RWPE1 (cell line): ENCODE measurements at regions not wholly inside any gene's neighbourhood (a gene's known extent, or its start where the extent isn't known, plus 50 kb on each side); places are given as distances from the start of the nearest gene placed in this dataset.

Source experiments
- CTCF ChIA-PET: fragments of 350-600 bp; sonication (Branson Sonifier 250); formaldehyde crosslinking; extraction: SDS; loops from one replicate; lab custom pipeline; 2021; lab: Yijun Ruan, JAX
- POLR2A ChIA-PET: fragments of 400-600 bp; formaldehyde crosslinking; extraction: SDS; loops from one replicate; lab custom pipeline; 2020; ENCODE audit warnings: antibody characterized with exemption; ENCODE audit not compliant: low non-redundant PET; lab: Yijun Ruan, JAX
- DNase-seq: peaks from one replicate; pipeline ENCODE4 v3.0.0; 2012; ENCODE audit warnings: low spot score
- H3K27ac ChIP-seq: fragments of 450-650 bp; 2 replicates; pipeline ENCODE4 v1.5.1; 2017
- TF ChIP-seq, protein P1 (sequence below): fragments of 450-650 bp; conservative IDR thresholded peaks from 2 replicates; pipeline ENCODE4 v1.5.1; 2017; ENCODE audit warnings: low read depth, mild to moderate bottlenecking

DNA sequence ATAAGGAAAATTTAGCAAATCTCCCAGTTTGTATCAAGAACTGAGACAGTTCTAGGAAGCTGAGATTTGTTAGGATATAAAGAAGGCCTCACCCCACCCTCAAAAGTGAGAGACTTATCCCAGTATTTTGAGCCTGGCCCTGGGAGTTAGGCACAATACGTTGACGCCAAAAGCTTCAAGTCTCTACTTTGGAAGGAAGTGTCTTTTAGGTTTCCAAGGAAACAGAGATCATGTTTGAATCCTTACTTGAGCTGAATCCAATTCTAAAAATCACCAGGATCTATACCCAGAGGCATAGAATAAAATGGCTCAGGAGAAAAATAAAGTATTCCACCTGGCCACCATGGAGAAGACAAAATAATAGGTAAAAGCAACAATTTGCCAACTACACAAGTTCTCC is 115.9 kb upstream of the NRG3 start:
- POLR2A ChIA-PET = no interaction called here

DNA sequence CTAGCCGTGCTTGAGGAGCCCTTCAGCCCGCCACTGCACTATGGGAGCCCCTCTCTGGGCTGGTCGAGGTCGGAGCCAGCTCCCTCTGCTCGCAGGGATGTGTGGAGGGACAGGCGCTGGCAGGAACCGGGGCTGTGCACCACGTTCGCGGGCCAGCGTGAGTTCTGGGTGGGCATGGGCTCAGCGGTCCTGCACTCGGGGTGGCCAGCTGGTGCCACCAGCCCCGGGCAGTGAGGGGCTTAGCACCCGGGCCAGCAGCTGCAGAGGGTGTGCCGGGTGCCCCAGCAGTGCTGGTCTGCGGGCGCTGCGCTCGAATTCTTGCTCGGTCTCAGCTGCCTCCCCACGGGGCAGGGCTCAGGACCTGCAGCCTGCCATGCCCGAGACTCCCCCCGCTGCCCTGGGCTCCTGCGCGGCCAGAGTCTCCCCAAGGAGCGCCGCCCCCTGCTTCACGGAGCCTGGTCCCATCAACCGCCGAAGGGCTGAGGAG is 90.8 kb upstream of the NRG3 start:
- no peak for DNase-seq
- TF ChIP-seq, protein P1, sequence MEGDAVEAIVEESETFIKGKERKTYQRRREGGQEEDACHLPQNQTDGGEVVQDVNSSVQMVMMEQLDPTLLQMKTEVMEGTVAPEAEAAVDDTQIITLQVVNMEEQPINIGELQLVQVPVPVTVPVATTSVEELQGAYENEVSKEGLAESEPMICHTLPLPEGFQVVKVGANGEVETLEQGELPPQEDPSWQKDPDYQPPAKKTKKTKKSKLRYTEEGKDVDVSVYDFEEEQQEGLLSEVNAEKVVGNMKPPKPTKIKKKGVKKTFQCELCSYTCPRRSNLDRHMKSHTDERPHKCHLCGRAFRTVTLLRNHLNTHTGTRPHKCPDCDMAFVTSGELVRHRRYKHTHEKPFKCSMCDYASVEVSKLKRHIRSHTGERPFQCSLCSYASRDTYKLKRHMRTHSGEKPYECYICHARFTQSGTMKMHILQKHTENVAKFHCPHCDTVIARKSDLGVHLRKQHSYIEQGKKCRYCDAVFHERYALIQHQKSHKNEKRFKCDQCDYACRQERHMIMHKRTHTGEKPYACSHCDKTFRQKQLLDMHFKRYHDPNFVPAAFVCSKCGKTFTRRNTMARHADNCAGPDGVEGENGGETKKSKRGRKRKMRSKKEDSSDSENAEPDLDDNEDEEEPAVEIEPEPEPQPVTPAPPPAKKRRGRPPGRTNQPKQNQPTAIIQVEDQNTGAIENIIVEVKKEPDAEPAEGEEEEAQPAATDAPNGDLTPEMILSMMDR = no peak
- ChIA-PET POLR2A (no interaction called here), CTCF (no interaction called here)
- H3K27ac ChIP-seq = no peak overlapping the region

More for the DNA sequence above, 115.9 kb upstream of the NRG3 start:
- H3K27ac ChIP-seq = no peak overlapping the region
- CTCF ChIA-PET = interaction anchor here (0.5 to 0.6 kb wide), 2 partner anchors 271 to 1010 kb away, joined by 3 to 7 read pairs; no protein-coding TSS in a partner anchor
- DNase-seq = no peak
- TF ChIP-seq, protein P1 = no peak

DNA sequence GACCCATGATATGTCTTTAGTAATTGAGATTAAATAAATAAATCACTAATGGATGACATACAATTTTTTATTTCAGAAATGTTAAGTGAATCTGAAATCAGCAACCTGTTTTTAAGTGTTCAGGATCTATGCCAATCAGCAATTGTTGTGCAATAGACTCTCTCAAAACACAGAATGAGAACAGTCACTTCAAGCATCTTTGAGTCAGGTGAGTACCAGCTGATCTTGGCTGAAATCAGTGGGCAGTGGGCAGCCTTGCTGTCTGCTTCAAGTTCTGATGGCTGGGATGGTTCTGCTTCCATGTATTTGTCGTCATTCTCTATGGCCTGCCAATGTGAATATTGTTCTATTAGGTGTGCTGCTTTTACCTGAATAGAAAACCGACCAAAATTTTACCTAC is 82.3 kb upstream of the NRG3 start:
- no peak overlapping the region for H3K27ac ChIP-seq
- TF ChIP-seq, protein P1 = no peak
- ChIA-PET POLR2A (no interaction called here), CTCF (no interaction called here)
- no peak for DNase-seq

DNA sequence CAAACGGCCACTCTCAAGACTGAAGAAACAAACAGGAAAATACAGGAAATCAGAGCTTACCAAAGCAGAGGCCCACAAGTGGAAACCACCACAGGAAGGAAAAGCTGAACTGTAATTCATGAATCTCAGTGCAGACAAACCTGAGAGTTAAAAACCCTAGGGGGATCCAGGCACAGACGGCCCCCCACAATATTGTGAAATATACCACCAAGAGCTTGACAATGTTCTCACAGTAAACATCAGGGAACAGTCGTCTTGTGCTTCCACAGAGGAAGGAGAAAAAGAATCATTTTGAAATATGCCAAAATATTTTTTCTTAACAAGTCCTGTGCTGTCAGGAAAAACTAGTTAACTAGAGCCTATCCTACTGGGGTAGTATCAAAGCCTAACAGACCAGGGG is 68.2 kb upstream of the NRG3 start:
- TF ChIP-seq, protein P1 = no peak
- ChIA-PET POLR2A (no interaction called here), CTCF (no interaction called here)
- no peak for DNase-seq
- no peak overlapping the region for H3K27ac ChIP-seq

DNA sequence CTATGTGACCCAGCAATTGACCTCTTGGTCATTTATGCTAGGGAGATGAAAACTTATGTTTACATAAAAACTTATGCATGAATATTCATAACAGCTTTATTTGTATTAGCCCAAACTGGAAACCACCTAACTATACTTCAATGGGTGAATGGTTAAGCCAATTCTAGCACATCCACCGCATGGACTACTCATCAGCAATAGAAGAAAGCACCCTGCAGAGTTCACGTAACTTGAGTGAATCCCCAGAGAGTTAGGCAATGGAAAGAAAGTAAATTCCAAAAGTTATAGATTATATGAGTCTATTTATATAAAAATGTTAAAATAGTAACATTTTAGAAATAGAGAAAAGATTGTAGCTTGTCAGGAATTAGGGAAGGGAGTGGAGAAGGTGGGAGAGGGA is 60.2 kb upstream of the NRG3 start:
- TF ChIP-seq, protein P1 = no peak
- no peak overlapping the region for H3K27ac ChIP-seq
- ChIA-PET POLR2A (no interaction called here), CTCF (no interaction called here)
- DNase-seq = no peak

DNA sequence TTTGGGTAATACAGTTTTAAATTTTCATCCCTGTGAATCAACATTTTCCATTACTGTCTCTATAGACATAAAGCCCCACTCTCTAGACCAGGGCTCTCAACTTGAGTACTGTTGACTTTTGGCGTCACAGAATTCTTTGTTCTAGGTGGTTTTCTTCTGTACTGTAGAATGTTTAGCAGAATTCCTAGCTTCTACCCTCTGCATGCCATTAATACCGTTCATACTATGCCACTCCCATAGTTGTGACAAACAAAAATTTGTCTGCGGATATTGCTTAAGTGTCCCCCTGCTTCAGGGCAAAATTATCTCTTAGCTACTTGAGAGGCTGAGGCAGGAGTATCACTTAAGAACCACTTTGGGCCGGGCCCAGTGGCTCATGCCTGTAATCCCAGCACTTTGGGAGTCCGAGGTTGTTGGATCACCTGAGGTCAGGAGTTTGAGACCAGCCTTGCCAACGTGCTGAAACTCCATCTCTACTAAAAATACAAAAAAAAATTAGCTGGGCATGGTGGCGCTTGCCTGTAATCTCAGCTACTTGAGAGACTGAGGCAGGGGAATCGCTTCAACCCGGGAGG is 57.3 kb upstream of the NRG3 start:
- CTCF ChIA-PET = no interaction called here
- no peak overlapping the region for H3K27ac ChIP-seq
- POLR2A ChIA-PET = no interaction called here
- no peak for DNase-seq
- TF ChIP-seq, protein P1 = no peak
